ACHN (cell line): ENCODE measurements at regions not wholly inside any gene's neighbourhood (a gene's known extent, or its start where the extent isn't known, plus 50 kb on each side); places are given as distances from the start of the nearest gene placed in this dataset.
"Not testable (repeated sequence)": the region's sequence is repeated elsewhere in the genome, so short reads cannot be mapped to it uniquely, and the experiment has no call there.

Source experiments
- DNase-seq: peaks from one replicate; pipeline ENCODE4 v3.0.0-alpha.2; 2015
- in situ Hi-C: cut with HindIII; loops from 2 replicates; pipeline ENCODE4 v1.10.0; 2017; ENCODE audit warnings: low sequenced_read_pairs, low pct_ligation_motif_present, low pct_unique_long_range_greater_than_20kb

DNA sequence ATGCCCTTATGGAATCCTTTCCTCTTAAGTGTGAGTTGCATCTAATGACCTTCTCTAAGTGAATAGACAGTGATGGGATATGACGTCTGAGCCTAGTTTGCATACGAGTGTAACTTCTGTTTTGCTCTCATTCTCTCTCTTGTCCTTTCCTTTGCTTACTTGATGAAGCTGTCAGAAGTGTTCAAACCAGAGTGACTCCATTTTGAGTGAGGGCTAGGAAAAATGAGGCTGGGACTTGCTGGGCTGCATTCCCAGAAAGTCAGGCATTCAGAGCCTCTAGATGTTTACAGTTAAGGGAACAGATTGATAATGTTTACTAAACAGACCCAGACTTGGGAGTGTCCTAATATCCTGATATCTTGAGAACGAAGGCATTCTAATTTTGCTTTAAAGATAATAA lies 311.2 kb upstream of the SOX4 start:
- in situ Hi-C loops, DNase-seq: not testable (repeated sequence)

GRCh38 chr6:21284166-21284565 lies 309.4 kb upstream of the SOX4 start:
- no peak for DNase-seq
- in situ Hi-C loops: no loop called here

GRCh38 chr6:21284706-21285105 lies 308.8 kb upstream of the SOX4 start:
- in situ Hi-C loops: no loop called here
- DNase-seq: no peak

- in situ Hi-C loops: no loop called here
- no peak for DNase-seq
Measured at GRCh38 chr6:21294144-21294543, 299.4 kb upstream of the SOX4 start.

DNA sequence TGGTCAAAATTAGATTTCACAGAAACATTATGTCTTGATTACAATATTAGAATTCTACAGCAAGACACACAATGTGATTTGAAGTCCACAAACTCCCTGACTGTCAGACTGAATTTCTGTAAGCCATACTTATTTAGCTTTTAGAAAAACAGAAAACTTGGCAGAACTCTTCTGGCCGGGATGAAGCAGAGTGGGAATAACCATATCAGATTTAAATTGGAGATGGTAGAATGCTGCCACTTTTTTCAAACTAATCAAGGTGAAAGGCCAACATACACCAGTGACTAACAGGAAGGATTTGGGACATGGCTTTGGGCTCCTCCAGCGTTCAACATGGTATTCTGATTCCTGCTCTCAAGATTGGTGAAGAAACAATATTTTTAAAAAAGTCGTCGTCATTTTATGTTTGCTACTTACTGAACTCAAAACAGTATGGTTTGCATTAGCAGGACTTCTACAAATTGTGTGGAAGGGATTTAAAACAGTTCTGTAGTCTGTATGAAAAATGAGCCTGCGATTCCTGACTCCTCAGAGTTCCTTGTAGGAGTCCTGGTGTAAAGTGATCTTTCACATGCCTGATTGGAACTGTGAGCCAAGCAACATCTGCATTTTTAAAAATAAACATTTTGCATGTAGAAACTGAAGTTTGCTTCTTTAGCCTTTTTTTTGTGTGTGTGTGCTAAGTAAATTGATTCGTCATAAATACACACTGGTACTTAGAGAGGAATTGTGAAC lies 297.9 kb upstream of the SOX4 start:
- in situ Hi-C loops: no loop called here
- DNase-seq: no peak

DNA sequence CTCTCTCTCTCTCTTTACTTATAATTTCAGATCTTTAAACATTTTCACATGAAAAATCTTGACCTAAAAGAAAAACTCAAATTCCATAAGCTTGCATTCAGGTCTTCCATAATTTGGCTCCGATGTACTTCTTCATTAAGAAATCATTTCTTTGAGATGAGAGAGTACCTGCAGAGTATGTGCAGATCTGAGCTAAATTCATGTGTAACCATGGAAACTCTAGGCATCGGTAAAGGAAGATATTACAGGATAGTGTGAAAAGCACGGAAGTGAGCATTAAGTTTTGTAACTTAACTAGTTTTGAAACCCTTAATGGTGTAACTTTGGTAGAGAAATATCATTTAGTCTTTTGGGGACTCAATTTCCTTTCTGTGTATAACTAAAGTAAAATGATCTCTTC lies 295.9 kb upstream of the SOX4 start:
- in situ Hi-C loops: no loop called here
- DNase-seq: no peak

GRCh38 chr6:21299216-21299615 lies 294.3 kb upstream of the SOX4 start:
- in situ Hi-C loops: no loop called here
- no peak for DNase-seq

GRCh38 chr6:21300439-21300838 lies 293.1 kb upstream of the SOX4 start:
- in situ Hi-C loops: no loop called here
- no peak for DNase-seq

DNA sequence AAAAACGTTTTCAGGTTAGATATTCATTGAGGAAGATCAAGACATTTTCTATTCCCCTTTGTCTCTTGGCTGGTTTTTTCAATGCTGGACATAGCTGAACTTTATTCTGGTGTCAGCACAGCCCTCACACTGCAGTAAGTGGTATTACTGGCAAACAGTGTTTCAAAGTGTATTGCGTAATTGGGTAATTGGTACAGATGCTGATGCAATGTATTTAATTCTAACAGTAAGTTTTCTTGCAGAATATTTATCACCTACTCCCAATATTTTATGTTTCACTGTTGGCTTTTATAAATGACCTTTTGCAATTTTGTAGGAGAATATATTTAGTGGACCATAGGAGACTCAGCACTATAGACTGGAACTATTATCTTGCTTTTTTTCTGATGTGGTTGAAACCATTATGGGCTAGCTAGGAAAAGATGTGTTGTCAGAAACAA lies 287.6 kb upstream of the SOX4 start:
- peak; percentile 2 for DNase-seq
- in situ Hi-C loops: no loop called here

DNA sequence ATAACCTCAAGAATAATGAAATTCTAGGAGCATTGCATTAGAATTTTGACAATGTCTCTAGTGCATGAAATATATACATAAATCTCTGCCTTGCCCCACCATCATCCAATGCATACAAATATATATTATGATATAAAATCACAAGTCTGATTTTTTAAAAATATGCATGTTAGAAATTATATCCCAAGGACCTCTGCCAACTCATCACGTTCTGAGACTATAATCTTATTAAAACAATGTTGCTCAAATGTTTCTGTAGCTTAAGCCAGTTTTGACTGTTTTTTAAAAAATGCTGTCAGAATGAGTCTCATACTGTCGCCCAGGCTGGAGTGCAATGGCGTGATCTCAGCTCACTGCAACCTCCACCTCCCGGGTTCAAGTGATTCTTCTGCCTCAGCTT lies 287.0 kb upstream of the SOX4 start:
- in situ Hi-C loops: no loop called here

DNA sequence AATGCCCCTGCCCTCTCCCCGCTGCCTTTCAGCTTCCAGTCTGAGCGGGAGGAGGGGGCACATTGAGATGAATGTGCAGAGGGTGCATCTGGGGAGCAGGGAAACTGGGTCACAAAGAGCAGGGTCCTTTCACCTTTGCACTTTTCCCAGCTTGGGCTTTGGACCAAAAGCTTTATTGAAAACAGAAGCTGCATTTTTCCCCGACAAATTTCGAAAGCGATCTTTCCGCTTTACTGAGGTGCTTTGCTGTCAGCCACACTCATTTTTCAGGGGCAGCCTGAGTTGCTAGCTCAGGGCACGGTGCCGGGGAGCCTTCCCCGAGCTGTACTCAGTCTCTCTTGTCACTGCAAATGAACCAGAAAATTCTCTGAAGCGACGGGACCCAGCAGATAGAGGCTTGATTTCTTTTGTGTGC lies 283.7 kb upstream of the SOX4 start:
- in situ Hi-C loops: no loop called here
- DNase-seq: no peak

More for the DNA sequence above, 287.0 kb upstream of the SOX4 start:
- DNase-seq: no peak

GRCh38 chr6:21310568-21311140 lies 282.9 kb upstream of the SOX4 start:
- DNase-seq: no peak
- in situ Hi-C loops: no loop called here

DNA sequence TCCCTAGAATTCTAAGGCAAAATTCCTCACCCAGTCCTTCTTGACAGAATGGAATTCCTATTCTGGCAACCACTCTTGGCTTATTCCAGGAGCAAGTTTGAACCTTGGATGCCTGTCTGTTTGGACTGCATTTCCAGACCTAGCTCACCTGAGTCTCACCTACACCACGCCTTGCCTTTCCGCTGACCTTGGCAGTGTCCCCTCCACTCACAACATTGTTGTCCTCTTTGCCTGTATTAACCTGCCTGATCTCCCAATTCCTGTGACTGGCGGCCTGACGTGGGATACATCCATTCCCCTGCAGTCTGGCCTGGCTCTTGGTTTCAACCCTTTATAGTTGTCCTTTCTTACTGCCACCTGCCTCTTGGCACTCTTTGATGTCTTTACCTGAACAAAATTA lies 281.4 kb upstream of the SOX4 start:
- in situ Hi-C loops: no loop called here
- DNase-seq: no peak

DNA sequence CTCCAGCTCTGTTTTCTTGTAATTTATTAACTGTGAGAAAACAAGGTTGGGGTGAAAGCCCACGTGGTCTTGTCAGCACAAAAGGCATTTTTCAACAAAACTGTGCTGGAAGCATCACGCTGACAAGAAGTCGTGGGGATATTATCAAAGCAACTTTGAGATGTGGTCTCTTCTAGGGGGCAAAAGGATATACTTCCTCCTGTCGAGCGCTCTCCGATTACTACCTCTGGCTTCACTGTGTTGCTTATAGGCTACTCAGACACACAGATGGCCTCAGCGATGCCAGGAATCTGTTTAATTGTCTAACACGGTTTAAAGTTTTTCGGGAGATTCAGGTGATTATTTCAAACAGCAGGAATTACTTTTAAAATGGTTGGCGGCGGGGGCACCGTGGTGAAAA lies 275.9 kb upstream of the SOX4 start:
- DNase-seq: no peak
- in situ Hi-C loops: no loop called here

DNA sequence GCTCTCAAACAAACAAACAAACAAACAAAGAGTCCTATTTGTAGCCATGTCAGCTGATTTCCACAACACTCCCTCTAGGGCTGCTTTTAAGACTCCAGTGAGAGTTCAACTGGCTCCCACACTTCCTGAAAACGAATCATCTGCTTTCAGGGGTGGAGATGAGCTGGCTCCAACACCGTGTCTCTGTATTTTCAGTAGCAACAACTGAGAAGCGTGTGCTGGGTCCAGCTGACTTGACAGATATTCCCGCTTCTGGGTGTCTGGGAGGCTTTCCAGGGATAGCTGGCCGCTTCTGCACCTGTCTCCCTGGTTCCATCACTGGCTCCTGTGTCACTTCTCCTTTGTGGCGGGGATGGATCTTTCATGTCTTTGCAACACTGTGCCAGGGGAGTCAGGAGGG lies 272.5 kb upstream of the SOX4 start:
- in situ Hi-C loops: no loop called here
- DNase-seq: no peak

DNA sequence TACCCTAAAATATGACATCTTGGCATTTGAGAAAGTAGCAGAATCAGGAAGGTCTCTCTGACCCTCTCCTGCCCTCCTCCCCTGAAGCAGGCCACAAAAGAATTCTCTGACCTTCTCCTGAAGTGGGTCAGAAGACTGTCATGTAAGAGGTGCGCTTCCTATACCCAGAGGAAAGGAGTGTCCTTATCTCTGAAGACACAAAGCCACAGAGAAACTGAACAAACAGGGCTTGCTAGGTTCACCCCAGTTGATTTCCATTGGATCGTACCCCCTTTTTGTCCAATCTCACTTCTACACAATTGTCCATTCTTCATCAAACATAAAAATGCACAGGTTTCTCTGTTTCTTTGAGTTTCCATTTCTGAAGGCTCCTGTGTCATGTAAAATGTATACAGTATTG lies 272.0 kb upstream of the SOX4 start:
- in situ Hi-C loops: no loop called here
- DNase-seq: no peak

DNA sequence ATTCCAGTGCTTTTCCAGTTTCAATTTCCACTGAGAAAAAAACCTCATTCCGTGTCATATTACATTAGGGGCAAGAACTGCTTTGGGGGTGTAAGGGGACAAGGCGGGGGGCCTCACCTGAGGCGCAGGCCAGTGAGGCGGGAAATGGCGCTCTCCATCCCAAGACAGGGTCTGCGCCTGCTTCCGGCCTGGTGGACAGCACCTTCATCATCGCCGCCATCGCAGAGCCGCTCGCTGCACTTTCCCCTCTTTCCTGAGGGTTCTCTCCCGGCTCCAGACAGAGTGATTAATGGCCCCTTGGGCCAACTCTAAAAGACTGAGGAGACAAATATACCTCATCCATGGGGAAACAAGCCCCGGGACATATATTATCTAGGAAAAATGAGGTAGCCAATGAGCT lies 270.0 kb upstream of the SOX4 start:
- DNase-seq: no peak
- in situ Hi-C loops: no loop called here

GRCh38 chr6:21325201-21325856 lies 268.2 kb upstream of the SOX4 start:
- no peak for DNase-seq
- in situ Hi-C loops: no loop called here

GRCh38 chr6:21327326-21328112 lies 266.0 kb upstream of the SOX4 start:
- DNase-seq: no peak
- in situ Hi-C loops: no loop called here
